ENCODE measurements at regions not wholly inside any gene's neighbourhood (a gene's known extent, or its start where the extent isn't known, plus 50 kb on each side); places are given as distances from the start of the nearest gene placed in this dataset.

- H3K4me1 Mint-ChIP-seq, result no peaks in the 10 kb centered on the region
- Histone ChIP-seq H3K36me3 (replicated peaks in 1 of 2; ENCODE audit: control extremely low read depth in 1 of 2, control insufficient read depth in 1 of 2, extremely low read depth in 1 of 2, insufficient read depth in 2 of 2, low read length in 1 of 2) (no peaks in the 10 kb centered on the region), H3K9me3 (ENCODE audit: control extremely low read depth in 1 of 3, control insufficient read depth in 2 of 3, insufficient read depth in 1 of 3, low read length in 2 of 3) (no peaks in the 10 kb centered on the region), H4K20me1 (ENCODE audit: control insufficient read depth, insufficient read depth, low read length, poor library complexity, severe bottlenecking) (no peaks in the 10 kb centered on the region), H3K27me3 (replicated peaks in 1 of 4; ENCODE audit: control extremely low read depth in 1 of 4, control insufficient read depth in 3 of 4, insufficient read depth in 4 of 4, low read length in 3 of 4) (no peaks in the 10 kb centered on the region), H3K27ac (ENCODE audit: low read length in 2 of 2) (no peak overlapping the region), H3K4me3 (ENCODE audit: control extremely low read depth in 1 of 5, extremely low read depth in 1 of 5, insufficient read depth in 1 of 5, low read depth in 2 of 5, low read length in 4 of 5) (no peak overlapping the region), H3K4me2 (replicated peaks; ENCODE audit: low read depth, low read length, poor library complexity, severe bottlenecking) (no peak overlapping the region), H2AFZ (ENCODE audit: insufficient read depth, low read depth, low read length, poor library complexity, severe bottlenecking) (no peak overlapping the region), H3K9ac (ENCODE audit: low read length) (no peak overlapping the region), H3K79me2 (ENCODE audit: control insufficient read depth, insufficient read depth, low read length) (no peaks in the 10 kb centered on the region), H3K4me1 (ENCODE audit: control insufficient read depth in 2 of 2, insufficient read depth in 2 of 2, low read length in 2 of 2) (no peaks in the 10 kb centered on the region)
- intact Hi-C loops (cut with micrococcal nuclease), result no loop called here
- ChIA-PET CTCF (no interaction called here), POLR2A (no interaction called here)
- 97% methylated on average over 4 of the region's 5 CpGs for WGBS (ENCODE audit: insufficient coverage)
- H3K27me3 Mint-ChIP-seq, result no peaks in the 10 kb centered on the region
- no peak for TF ChIP-seq CTCF (IDR thresholded peaks at IDR 0.05)
- TF ChIP-seq EZH2 (IDR thresholded peaks at IDR 0.05; ENCODE audit: borderline replicate concordance, insufficient read depth, low read depth, low read length, poor library complexity, severe bottlenecking), result no peak
- no peak overlapping the region for H3K4me3 Mint-ChIP-seq
- no peaks in the 10 kb centered on the region for H3K9me3 Mint-ChIP-seq (ENCODE audit: insufficient read depth)
- ATAC-seq (ENCODE audit: low read depth) (no peak), DNase-seq (no peak)
- H3K27ac Mint-ChIP-seq, result no peak overlapping the region
These were observed 75.0 kb upstream of the CHRM3 start for GRCh38 chr1:239311331-239311730.

- H3K9ac ChIP-seq (ENCODE audit: low read length), result no peak overlapping the region
- ChIA-PET CTCF (no interaction called here), POLR2A (no interaction called here)
- no peaks in the 10 kb centered on the region for H3K79me2 ChIP-seq (ENCODE audit: control insufficient read depth, insufficient read depth, low read length)
- no peak overlapping the region for H3K27ac Mint-ChIP-seq
- no peak overlapping the region for H3K27ac ChIP-seq (ENCODE audit: low read length in 2 of 2)
- no peak overlapping the region for H3K4me2 ChIP-seq (replicated peaks; ENCODE audit: low read depth, low read length, poor library complexity, severe bottlenecking)
- TF ChIP-seq EZH2 (IDR thresholded peaks at IDR 0.05; ENCODE audit: borderline replicate concordance, insufficient read depth, low read depth, low read length, poor library complexity, severe bottlenecking), result no peak
- no peak for TF ChIP-seq CTCF (IDR thresholded peaks at IDR 0.05)
- H3K36me3 ChIP-seq (replicated peaks in 1 of 2; ENCODE audit: control extremely low read depth in 1 of 2, control insufficient read depth in 1 of 2, extremely low read depth in 1 of 2, insufficient read depth in 2 of 2, low read length in 1 of 2), result no peaks in the 10 kb centered on the region
- no peaks in the 10 kb centered on the region for H3K27me3 Mint-ChIP-seq
- WGBS (ENCODE audit: insufficient coverage), result 52% methylated on average over 4 of the region's 6 CpGs
- peaks cover 2% of the 10 kb centered on the region for H3K9me3 Mint-ChIP-seq (ENCODE audit: insufficient read depth)
- H2AFZ ChIP-seq (ENCODE audit: insufficient read depth, low read depth, low read length, poor library complexity, severe bottlenecking), result no peak overlapping the region
- no peaks in the 10 kb centered on the region for H4K20me1 ChIP-seq (ENCODE audit: control insufficient read depth, insufficient read depth, low read length, poor library complexity, severe bottlenecking)
- DNase-seq, result no peak
- no peaks in the 10 kb centered on the region for H3K4me1 ChIP-seq (ENCODE audit: control insufficient read depth in 2 of 2, insufficient read depth in 2 of 2, low read length in 2 of 2)
- no peak overlapping the region for H3K4me3 ChIP-seq (ENCODE audit: control extremely low read depth in 1 of 5, extremely low read depth in 1 of 5, insufficient read depth in 1 of 5, low read depth in 2 of 5, low read length in 4 of 5)
- intact Hi-C loops (cut with micrococcal nuclease), result no loop called here
- H3K27me3 ChIP-seq (replicated peaks in 1 of 4; ENCODE audit: control extremely low read depth in 1 of 4, control insufficient read depth in 3 of 4, insufficient read depth in 4 of 4, low read length in 3 of 4), result no peaks in the 10 kb centered on the region
- H3K9me3 ChIP-seq (ENCODE audit: control extremely low read depth in 1 of 3, control insufficient read depth in 2 of 3, insufficient read depth in 1 of 3, low read length in 2 of 3), result no peaks in the 10 kb centered on the region
- H3K4me3 Mint-ChIP-seq, result no peak overlapping the region
- H3K4me1 Mint-ChIP-seq, result no peaks in the 10 kb centered on the region
- no peak for ATAC-seq (ENCODE audit: low read depth)
These were observed 77.6 kb upstream of the CHRM3 start for GRCh38 chr1:239308701-239309333.

Data from B cell (primary cell).